GM21381 (cell line): ENCODE measurements at regions not wholly inside any gene's neighbourhood (a gene's known extent, or its start where the extent isn't known, plus 50 kb on each side); places are given as distances from the start of the nearest gene placed in this dataset.
"Not testable (repeated sequence)": the region's sequence is repeated elsewhere in the genome, so short reads cannot be mapped to it uniquely, and the experiment has no call there.

Experiments used
- ATAC-seq: cut with Tn5 transposase; IDR thresholded peaks from one replicate; pipeline ENCODE4 v1.9.1; 2021; ENCODE audit warnings: mild to moderate bottlenecking, moderate library complexity; ENCODE audit not compliant: unreplicated experiment

DNA sequence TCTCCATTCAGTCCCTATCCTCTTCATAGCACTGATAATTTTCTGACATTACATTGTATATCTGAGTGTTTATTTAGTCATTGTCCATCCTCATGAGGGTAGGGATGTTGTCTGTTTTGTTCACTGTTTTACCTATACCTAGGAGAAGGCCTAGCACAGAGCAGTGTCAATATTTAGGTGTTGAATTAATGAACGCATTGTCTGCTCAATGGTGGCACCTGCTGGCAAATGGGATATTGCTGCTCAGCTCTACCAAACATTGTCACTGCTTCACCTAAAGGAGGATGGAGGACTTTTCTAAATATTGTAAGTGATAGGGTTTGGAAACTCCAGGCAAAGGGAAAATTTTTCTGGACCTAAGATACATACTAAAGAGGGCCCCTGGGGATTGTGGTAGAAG is 243.9 kb downstream of the RRAGC start:
- ATAC-seq: no peak

DNA sequence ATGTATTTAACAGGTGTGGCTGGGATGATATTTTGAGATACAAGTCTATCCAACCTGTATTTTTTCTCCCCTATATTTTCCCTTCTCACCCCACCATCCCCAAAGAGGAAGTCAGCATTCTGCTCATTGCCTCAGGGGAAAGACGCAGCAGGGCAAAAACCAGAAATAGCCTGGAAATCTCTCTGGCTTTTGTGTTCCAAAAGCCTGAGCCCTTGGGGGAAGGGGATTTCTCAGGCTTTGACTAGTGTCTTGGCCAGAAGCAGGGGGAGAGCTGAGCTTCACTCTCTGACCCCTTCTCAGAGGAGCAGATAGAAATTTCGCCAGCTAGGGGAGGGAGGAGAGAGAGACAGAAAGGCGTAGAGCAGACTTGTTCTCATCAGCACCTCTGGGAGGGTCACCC is 244.7 kb downstream of the RRAGC start:
- no peak for ATAC-seq

DNA sequence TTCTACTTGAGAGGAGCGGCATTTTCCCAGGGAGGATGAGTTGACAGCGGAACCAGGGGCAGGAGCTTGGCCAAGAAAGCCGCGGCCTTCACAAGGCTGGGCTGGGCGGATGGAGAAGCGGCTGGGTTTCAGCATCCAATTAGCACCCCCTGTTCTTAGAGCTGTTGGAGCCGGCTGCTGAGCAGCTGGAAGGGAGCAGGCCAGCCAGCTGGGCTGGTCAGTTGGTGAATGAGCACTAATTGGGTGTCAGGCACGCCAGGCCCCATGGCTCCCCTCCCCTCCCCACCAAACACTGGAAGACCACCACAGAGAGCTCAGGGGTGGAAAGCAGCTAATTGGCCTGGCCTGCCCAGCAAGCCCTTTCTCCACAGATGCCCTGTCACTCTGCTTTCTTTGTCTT is 245.6 kb downstream of the RRAGC start:
- ATAC-seq: no peak

DNA sequence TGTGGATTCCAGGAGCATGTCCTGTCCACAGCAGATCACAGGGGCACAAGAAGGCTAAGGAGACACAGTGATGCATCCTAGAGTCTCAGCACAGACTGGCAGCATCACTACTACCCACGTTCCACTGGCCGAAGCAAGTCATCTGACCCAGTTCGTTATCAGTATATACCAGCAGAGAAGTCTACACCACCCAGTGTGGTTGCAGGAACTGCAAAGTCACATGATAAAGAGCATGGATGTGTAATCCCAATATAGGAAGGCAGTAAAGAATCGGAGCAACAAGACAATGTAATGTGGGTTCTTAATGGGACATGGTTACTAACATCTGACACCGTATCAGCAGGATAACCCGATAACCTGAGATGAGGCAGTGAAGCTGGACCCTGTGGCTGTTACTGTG is 246.6 kb downstream of the RRAGC start:
- no peak for ATAC-seq

GRCh38 chr1:38611664-38612211 is 247.8 kb downstream of the RRAGC start:
- no peak for ATAC-seq

- ATAC-seq: no peak
Observed at GRCh38 chr1:38609166-38610025, 250.2 kb downstream of the RRAGC start.

- ATAC-seq: no peak
Observed at GRCh38 chr1:38608202-38608864, 251.2 kb downstream of the RRAGC start.

DNA sequence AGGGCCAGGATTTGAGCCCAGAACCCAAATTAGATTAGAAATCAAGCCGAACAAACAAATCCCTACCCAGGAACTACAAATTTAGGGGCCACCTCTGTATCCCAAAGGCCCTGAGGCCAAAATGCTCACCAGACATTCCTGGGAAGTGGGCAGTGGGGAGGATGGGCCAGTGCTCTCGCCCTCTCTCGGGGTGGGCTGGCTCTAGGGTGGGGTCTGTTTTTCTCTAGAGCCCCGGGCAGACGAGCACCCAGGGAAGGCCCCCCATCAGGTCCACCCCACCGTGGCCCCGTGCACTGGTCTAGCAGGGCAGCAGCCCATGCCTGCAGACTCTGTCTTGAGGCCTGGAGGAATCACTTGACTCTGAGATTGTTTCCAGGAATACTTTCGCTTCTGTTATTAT is 252.0 kb downstream of the RRAGC start:
- no peak for ATAC-seq

DNA sequence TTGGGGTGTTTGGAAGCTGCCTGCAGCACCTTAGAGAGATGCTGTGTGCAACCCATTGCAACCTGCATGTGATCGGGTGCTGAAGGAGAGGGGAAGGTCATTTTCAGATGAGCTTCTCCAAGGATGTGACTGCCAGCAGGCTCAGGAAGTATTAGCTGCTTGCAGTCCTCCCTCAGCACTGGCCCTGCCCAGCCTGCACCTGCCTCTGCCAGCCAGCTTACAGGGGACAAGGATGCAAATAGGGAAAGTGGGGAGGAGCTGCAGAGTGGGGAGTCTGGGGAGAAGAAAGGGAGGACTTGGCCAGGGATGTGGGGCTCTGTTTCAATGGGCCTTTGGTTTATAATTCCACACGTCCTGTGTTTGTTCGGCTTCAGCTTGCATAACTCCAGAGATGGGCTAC is 254.5 kb downstream of the RRAGC start:
- ATAC-seq: no peak

GRCh38 chr1:38603907-38604306 is 255.7 kb downstream of the RRAGC start:
- ATAC-seq: no peak

GRCh38 chr1:38600905-38601304 is 258.7 kb downstream of the RRAGC start:
- ATAC-seq: no peak

- no peak for ATAC-seq
Observed at GRCh38 chr1:38600286-38600685, 259.3 kb downstream of the RRAGC start.

- no peak for ATAC-seq
Observed at GRCh38 chr1:38598118-38598517, 261.5 kb downstream of the RRAGC start.

GRCh38 chr1:38589036-38589435 is 270.5 kb downstream of the RRAGC start:
- ATAC-seq: no peak

DNA sequence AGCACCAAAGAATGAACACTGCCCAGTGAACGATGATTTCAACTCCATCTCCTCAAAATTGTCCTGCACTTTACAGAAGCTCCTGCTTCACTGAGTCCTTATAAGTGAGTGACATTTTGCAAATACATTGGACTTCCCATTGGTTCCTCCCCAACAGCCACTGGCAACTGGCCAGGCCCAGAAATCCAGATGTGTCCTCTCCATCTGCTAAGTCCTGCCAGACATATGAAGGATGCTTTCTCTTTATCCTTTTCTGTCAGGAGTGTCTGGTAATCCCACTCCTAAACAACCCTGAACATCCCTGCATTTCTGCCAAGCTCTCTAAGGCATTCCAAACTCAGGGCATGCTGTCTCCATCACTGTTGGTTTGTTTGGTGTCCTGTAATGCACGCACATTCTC is 271.8 kb downstream of the RRAGC start:
- no peak for ATAC-seq

DNA sequence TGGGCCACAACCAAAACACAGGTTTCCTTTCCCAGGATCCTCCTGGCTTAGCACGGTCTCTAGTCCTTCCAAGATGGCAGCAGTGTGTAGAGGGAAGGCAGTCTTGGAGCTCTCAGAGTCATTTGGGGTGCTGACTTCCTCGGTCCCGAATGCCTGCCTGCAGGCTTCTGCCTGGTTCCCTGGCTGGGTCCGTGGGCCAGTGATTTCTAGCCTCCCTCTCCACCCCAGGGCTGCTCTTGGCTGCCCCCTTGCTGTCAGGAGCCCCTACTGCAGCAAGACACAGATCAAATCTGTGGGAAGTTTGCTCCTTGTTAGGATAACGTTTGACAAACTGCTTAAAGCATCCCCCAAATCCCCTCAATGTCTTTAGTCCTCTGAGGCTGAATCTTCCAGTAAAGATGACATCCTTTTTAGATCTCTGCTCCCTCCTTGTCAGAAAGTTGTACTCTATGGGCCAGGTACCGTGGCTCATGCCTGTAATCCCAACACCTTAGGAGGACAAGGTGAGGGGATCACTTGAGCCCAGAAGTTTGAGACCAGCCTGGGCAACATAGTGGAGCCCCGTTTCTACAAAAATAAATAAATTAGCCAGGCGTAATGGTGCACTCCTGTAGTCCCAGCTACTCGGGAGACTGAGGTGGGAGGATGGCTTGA is 272.5 kb downstream of the RRAGC start:
- ATAC-seq: no peak

GRCh38 chr1:38585971-38586370 is 273.6 kb downstream of the RRAGC start:
- no peak for ATAC-seq

- no peak for ATAC-seq
Observed at GRCh38 chr1:38585460-38585859, 274.1 kb downstream of the RRAGC start.

- no peak for ATAC-seq
Observed at GRCh38 chr1:38584448-38585355, 274.9 kb downstream of the RRAGC start.

- not testable (repeated sequence) for ATAC-seq
Observed at GRCh38 chr1:38583287-38583686, 276.3 kb downstream of the RRAGC start.

DNA sequence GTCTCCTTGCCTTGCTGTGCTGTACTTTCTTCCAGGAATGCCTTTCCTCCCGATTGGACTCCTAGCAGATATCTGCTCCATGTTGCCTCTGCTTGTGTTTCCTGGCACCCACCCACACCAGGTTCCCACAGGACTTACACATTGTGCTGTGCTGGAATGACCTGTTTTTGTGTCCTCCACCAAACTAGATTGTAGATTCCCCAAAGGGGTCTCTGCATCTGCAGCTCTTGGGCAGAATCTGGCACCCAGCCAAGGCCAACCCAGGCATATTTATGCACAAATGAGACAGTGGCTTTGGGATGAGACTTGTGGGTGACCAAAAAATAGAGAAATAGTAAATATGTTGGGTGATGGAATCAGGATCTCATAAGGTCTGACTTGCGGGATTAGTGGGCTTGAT is 278.2 kb downstream of the RRAGC start:
- no peak for ATAC-seq
